GM12891 (cell line): ENCODE measurements at regions not wholly inside any gene's neighbourhood (a gene's known extent, or its start where the extent isn't known, plus 50 kb on each side); places are given as distances from the start of the nearest gene placed in this dataset.
A peak's percentile ranks its signal among the peaks of the same experiment; 100 is the strongest.

Source experiments
- PAX5 ChIP-seq: IDR thresholded peaks from 2 replicates; pipeline ENCODE4 v1.6.1; 2011; ENCODE audit warnings: low read length, moderate library complexity, mild to moderate bottlenecking; ENCODE audit not compliant: insufficient read depth, severe bottlenecking
- POLR2A ChIP-seq: IDR thresholded peaks from 2 replicates; pipeline ENCODE4 v1.6.1; 2011; ENCODE audit warnings: low read depth, low read length, control low read depth
- POLR2AphosphoS5 ChIP-seq: IDR thresholded peaks from 2 replicates; pipeline ENCODE4 v1.6.1; 2011; ENCODE audit warnings: low read depth, low read length, control low read depth
- POU2F2 ChIP-seq: IDR thresholded peaks from 2 replicates; pipeline ENCODE4 v1.6.1; 2011; ENCODE audit warnings: low read depth, mild to moderate bottlenecking, control low read depth, low read length, moderate library complexity
- SPI1 ChIP-seq: IDR thresholded peaks from 2 replicates; pipeline ENCODE4 v1.6.1; 2011; ENCODE audit warnings: low read depth, low read length, control low read depth
- TAF1 ChIP-seq: IDR thresholded peaks from 2 replicates; pipeline ENCODE4 v1.6.1; 2011; ENCODE audit warnings: low read depth, low read length, control low read depth

DNA sequence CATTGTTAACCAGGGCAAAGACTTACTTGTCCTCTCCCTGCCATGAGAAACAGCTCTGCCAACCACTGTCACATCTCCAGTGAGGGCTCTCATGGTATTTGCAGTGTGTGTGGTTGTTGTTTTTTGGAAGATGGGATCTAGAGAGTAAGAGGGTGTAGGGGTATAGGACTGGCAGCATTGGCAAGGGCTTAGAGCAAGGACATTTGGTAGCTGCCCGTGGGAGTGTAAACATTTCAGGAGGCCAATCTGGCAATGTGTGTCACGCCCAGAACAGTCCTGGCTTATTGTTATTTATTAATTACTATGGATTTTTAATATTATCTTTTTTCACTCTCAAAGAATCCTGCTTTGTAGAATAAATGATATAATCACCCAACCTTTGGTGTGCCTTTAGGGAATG, 90.5 kb downstream of the TMEM17 start:
- no peak for TF ChIP-seq POLR2AphosphoS5
- no peak for TF ChIP-seq POLR2A
- TF ChIP-seq SPI1: no peak
- 0 out of 2 replicates have a peak, but pooled peaks have one; percentile 1 for TF ChIP-seq TAF1
- no peak for TF ChIP-seq PAX5
- TF ChIP-seq POU2F2: no peak
